Calu3 (cell line): ENCODE measurements at regions not wholly inside any gene's neighbourhood (a gene's known extent, or its start where the extent isn't known, plus 50 kb on each side); places are given as distances from the start of the nearest gene placed in this dataset.
"Not testable (repeated sequence)": the region's sequence is repeated elsewhere in the genome, so short reads cannot be mapped to it uniquely, and the experiment has no call there.

Experiments used
- BruUV-seq: library from RNA; stranded (reverse); fragments of 400-500 nt; replicated peaks from 2 replicates; lab custom pipeline; 2021; lab: Mats Ljungman, UMichigan
- CTCF ChIA-PET: fragments of 300-600 bp; sonication (Branson Sonifier 250); formaldehyde crosslinking; loops from one replicate; lab custom pipeline; 2022; ENCODE audit warnings: antibody characterized with exemption; lab: Charles Lee
- DNase-seq: peaks from one replicate; pipeline ENCODE4 v3.0.0; 2022
- H3K27ac Mint-ChIP-seq: one replicate; pipeline ENCODE4 v1.8.0; 2022; ENCODE audit warnings: mixed read lengths; ENCODE audit not compliant: unreplicated experiment
- H3K27me3 Mint-ChIP-seq: one replicate; pipeline ENCODE4 v1.8.0; 2022; ENCODE audit warnings: mixed read lengths; ENCODE audit not compliant: unreplicated experiment
- H3K36me3 Mint-ChIP-seq: one replicate; pipeline ENCODE4 v1.8.0; 2022; ENCODE audit warnings: mild to moderate bottlenecking, moderate library complexity, mixed read lengths; ENCODE audit not compliant: insufficient read depth, unreplicated experiment
- H3K4me1 Mint-ChIP-seq: one replicate; pipeline ENCODE4 v1.8.0; 2022; ENCODE audit warnings: mild to moderate bottlenecking, low read depth, mixed read lengths; ENCODE audit not compliant: unreplicated experiment
- H3K4me3 Mint-ChIP-seq: one replicate; pipeline ENCODE4 v1.8.0; 2022; ENCODE audit warnings: mild to moderate bottlenecking, low read depth, moderate library complexity, mixed read lengths; ENCODE audit not compliant: unreplicated experiment
- H3K9me3 Mint-ChIP-seq: one replicate; pipeline ENCODE4 v1.8.0; 2022; ENCODE audit warnings: low read depth, mixed read lengths; ENCODE audit not compliant: unreplicated experiment
- CTCF ChIP-seq: fragments of 200-600 bp; IDR thresholded peaks from one replicate; pipeline ENCODE4 v1.8.0; 2022; ENCODE audit warnings: antibody characterized with exemption; ENCODE audit not compliant: unreplicated experiment
- intact Hi-C: fragments of 100-400 bp; cut with micrococcal nuclease; formaldehyde crosslinking; loops from one replicate; pipeline ENCODE4 v1.10.0; 2022; ENCODE audit not compliant: unreplicated experiment

- CTCF ChIA-PET: no interaction called here
- intact Hi-C loops: no loop called here
- peaks cover 79% of the 10 kb centered on the region for H3K27me3 Mint-ChIP-seq
- no peak overlapping the region for H3K4me3 Mint-ChIP-seq
- no peak for TF ChIP-seq CTCF
- BruUV-seq: no TSS peak
- no peak for DNase-seq
- H3K36me3 Mint-ChIP-seq: no peaks in the 10 kb centered on the region
- H3K4me1 Mint-ChIP-seq: no peaks in the 10 kb centered on the region
- H3K9me3 Mint-ChIP-seq: no peaks in the 10 kb centered on the region
- no peak overlapping the region for H3K27ac Mint-ChIP-seq
Observed at GRCh38 chr20:43355610-43356009, 102.1 kb upstream of the SRSF6 start.

- H3K27me3 Mint-ChIP-seq: peaks cover 77% of the 10 kb centered on the region
- CTCF ChIA-PET: no interaction called here
- no peaks in the 10 kb centered on the region for H3K36me3 Mint-ChIP-seq
- intact Hi-C loops: no loop called here
- H3K27ac Mint-ChIP-seq: no peak overlapping the region
- no peaks in the 10 kb centered on the region for H3K9me3 Mint-ChIP-seq
- no peak for DNase-seq
- TF ChIP-seq CTCF: no peak
- BruUV-seq: no TSS peak
- no peaks in the 10 kb centered on the region for H3K4me1 Mint-ChIP-seq
- no peak overlapping the region for H3K4me3 Mint-ChIP-seq
Observed at GRCh38 chr20:43352996-43353395, 104.7 kb upstream of the SRSF6 start.

GRCh38 chr20:43350694-43351093, 107.0 kb upstream of the SRSF6 start:
- H3K27me3 Mint-ChIP-seq: peaks cover 73% of the 10 kb centered on the region
- intact Hi-C loops, H3K4me1 Mint-ChIP-seq, H3K27ac Mint-ChIP-seq, BruUV-seq, H3K4me3 Mint-ChIP-seq, DNase-seq, H3K9me3 Mint-ChIP-seq, H3K36me3 Mint-ChIP-seq: not testable (repeated sequence)
- CTCF ChIA-PET: interaction anchor here (0.6 to 0.7 kb wide), 2 partner anchors 36 to 141 kb away, joined by 3 read pairs; no protein-coding TSS in a partner anchor

GRCh38 chr20:43349841-43350240, 107.9 kb upstream of the SRSF6 start:
- no TSS peak for BruUV-seq
- intact Hi-C loops: loop anchor here (10.0 kb wide), 1 partner anchor 65 kb away; no protein-coding TSS in a partner anchor
- no peaks in the 10 kb centered on the region for H3K4me1 Mint-ChIP-seq
- no peak for TF ChIP-seq CTCF
- DNase-seq: no peak
- peaks cover 73% of the 10 kb centered on the region for H3K27me3 Mint-ChIP-seq
- H3K4me3 Mint-ChIP-seq: no peak overlapping the region
- H3K27ac Mint-ChIP-seq: no peak overlapping the region
- no peaks in the 10 kb centered on the region for H3K36me3 Mint-ChIP-seq
- CTCF ChIA-PET: no interaction called here
- no peaks in the 10 kb centered on the region for H3K9me3 Mint-ChIP-seq

GRCh38 chr20:43347839-43348238, 109.9 kb upstream of the SRSF6 start:
- CTCF ChIA-PET, H3K36me3 Mint-ChIP-seq, H3K4me1 Mint-ChIP-seq, H3K9me3 Mint-ChIP-seq, BruUV-seq, H3K4me3 Mint-ChIP-seq, DNase-seq, H3K27ac Mint-ChIP-seq: not testable (repeated sequence)
- H3K27me3 Mint-ChIP-seq: peaks cover 79% of the 10 kb centered on the region
- intact Hi-C loops: loop anchor here (10.0 kb wide), 1 partner anchor 63 kb away; no protein-coding TSS in a partner anchor
